Activated naive CD4-positive, alpha-beta T cell treated with anti-CD3 and anti-CD28 coated beads, Interleukin-2, amount 50 U/mL, for 16 hours (primary cell): ENCODE measurements at regions not wholly inside any gene's neighbourhood (a gene's known extent, or its start where the extent isn't known, plus 50 kb on each side); places are given as distances from the start of the nearest gene placed in this dataset.
A peak's percentile ranks its signal among the peaks of the same experiment; 100 is the strongest.

Source experiments
- DNase-seq: peaks from one replicate; pipeline ENCODE4 v3.0.0-alpha.2; 2020

DNA sequence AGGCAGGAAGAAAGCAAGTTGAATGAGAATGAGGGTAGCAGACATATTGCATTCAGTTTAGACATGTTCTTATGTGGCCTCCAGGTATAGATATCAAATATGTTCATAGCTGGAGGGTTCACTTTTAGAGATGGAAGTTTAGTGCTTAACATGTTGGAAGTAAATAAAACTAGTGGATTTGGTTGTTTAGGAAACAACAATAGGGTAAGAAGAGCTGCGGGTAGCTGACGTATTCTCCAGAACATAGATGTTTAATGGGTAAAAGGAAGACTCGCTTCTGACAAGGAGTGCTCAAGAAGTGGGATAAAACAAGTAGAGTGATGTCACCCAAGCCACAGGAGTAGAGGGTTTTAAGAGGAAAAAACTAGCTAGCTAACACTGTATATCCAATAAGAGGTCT is 128.4 kb upstream of the COL21A1 start:
- no peak for DNase-seq

DNA sequence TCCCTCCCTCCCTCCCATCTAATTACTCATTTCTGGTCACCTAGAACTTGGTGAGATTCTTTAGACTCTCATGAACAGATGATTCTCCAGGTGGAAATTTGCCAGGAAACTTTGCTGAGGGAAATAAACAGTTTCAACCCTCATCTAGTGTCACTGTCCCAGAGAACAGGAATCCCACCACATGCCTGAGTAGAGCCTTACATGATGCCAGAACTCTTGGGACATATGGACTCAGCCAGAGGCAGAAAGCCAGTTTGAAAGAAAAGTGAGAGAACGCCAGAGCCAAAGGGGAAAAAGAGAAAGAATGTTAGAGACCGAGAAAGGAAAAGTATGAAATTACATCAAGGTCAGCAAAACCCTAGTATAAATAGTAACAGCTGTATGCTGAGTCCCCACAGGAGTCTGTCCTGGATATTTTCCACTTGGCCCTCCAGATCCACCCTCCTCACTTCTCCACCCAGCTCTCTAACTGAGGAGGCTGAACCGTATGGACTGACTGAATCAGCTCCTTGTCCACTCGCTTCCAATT is 127.5 kb upstream of the COL21A1 start:
- no peak for DNase-seq

- no peak for DNase-seq
These were observed 125.1 kb upstream of the COL21A1 start for GRCh38 chr6:56372406-56372995.

GRCh38 chr6:56370561-56371211 is 123.3 kb upstream of the COL21A1 start:
- DNase-seq, result no peak

DNA sequence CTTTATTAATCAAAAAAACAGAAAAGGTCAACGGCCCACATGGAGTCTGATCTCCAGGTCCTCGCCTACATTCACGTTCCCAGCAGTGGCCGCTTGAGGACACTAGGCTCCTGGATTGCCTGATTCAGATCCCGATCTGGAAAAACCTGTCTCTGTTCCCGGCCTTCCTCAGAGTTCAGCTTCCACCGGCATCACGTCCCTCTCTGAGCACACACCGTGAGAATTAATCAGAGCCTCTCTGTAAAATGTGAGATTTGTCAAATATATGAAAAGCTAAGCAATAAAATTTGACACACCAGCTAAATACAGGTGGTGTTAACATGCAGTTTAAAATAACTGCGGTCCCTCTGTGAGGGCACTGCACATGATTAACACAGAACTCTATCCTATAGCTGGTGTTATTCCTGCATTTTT is 122.8 kb upstream of the COL21A1 start:
- no peak for DNase-seq

DNA sequence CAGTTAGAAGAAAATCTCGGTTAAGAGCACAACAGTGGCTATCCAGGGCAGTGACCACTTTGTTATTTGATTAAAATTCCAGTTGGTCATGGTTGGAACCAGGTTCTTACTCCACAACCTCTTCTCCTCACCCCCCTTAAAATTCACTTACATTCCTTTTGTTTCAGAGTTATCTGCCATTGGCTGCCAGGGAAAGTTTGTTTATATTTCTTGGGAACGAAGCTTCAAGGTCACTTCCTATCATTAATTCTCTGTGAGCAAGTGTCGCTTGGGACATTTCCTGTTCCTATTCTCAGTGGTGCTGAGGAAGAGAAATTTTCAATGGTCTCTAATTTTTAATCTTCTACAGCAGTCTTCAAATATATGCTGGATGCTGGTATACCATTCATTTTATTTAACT is 121.1 kb upstream of the COL21A1 start:
- DNase-seq, result no peak

GRCh38 chr6:56366141-56366852 is 118.9 kb upstream of the COL21A1 start:
- no peak for DNase-seq

DNA sequence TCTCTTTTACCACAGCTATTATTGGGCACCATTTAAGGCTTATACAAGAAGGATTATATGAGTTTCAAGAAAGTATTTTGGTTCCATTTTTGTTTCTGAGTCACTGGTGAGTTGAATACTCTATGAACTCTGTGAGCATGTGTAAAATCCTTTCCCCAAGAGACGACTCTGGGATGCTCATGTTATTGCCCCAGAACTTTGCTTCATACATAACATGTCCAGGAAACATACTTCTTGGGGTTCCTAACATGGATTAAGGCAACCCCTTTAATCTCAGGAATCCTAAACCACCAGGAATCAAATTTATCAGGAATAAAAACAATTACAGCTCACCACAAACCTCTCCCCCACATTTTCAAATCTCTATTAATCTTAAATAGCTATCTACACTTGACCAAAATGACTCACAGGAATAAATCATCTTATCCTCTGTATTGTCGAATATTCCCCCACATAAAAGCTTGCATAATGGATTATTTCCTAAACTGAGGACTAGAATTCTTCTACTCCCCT is 117.5 kb upstream of the COL21A1 start:
- DNase-seq, result no peak

- DNase-seq, result no peak
These were observed 117.0 kb upstream of the COL21A1 start for GRCh38 chr6:56364431-56364826.

- no peak for DNase-seq
These were observed 116.5 kb upstream of the COL21A1 start for GRCh38 chr6:56363796-56364430.

DNA sequence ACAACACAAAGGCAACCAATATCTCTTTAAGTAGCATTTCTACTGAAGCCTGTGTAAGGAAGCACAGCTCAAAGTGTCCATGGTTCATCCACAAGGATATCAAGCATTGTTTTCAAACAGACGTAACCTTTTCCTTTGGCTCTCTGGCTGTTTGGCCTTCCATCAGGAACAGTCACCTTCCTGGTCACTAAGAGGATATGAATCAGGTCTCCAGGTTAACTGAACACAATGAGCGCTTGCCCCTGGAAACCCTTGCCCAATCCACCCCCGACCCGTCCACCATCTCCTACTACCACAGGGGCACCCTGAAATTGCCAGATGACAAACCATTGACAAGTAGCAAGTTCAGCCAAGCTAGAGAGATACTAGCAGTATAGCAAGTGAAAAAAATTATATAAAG is 114.4 kb upstream of the COL21A1 start:
- DNase-seq, result no peak

DNA sequence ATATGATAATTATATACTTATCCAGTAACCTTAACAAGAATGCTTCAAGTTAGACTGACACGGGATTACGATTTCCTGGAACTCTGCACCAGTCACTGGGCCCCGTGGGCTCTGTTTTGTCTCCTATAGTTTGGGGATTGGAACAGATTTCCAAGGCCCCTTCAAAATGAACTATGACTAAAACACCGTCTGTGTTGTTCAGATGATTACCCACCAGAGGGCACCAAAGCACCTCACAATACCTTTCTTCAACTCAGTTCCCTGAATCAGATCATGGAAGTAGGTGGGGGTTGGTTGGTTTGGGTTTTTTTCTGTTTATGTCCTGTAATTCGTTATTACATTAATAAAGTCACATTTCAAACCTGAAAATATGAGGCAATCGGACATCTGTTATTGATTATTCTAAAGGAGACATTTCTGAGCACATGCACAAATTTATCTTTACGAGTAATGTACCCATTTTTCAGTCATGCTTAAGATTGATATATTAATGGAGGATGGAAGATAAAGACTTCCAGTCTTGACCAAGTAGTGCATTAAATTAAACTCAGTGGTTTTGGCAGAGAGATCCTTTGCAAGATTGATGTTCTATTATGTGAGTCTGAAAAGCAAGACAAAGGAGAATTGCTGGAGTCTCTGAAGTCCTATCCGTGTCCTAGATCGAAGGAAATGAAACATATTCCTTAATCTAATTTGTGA is 112.0 kb upstream of the COL21A1 start:
- peak; percentile 48 for DNase-seq

GRCh38 chr6:56357616-56358373 is 110.4 kb upstream of the COL21A1 start:
- DNase-seq, result no peak

DNA sequence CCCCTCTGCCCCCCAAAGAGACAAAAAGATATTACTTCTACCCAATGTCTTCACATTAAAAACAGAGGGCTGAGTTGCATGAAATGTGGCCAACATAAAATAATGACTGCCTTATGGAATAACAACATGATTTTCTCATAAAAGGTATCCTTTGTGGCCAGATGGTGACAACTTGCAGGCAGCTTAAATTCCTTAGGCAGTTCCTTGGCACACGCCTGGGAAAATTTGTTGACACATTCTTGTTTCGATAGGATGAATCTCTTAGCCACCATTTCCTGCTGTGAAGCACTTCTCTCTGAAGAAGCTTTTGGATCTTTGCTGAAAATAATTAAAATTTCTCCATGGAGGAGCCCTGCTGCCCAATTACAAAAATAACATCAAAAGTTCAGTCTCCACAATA is 109.0 kb upstream of the COL21A1 start:
- DNase-seq, result no peak

DNA sequence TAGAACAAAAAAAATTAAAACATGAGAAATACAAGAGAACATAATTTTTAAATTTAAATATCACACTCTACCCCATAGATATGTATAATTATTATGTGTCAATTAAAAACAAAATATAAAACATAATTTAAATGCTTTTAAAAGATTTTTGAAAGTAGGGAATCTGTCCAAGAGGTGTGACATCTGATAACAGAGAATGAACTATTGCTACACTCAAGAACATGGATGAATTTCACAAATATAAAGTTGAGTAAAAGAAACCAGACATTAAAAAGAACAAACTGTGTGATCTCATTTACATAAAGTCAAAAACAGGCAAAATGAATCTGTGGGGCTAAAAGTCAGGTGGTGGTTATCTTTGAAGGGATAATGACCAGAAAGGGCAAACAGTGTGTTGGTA is 106.5 kb upstream of the COL21A1 start:
- no peak for DNase-seq

- DNase-seq, result no peak
These were observed 103.4 kb upstream of the COL21A1 start for GRCh38 chr6:56350628-56351260.

GRCh38 chr6:56349194-56349593 is 101.8 kb upstream of the COL21A1 start:
- no peak for DNase-seq

DNA sequence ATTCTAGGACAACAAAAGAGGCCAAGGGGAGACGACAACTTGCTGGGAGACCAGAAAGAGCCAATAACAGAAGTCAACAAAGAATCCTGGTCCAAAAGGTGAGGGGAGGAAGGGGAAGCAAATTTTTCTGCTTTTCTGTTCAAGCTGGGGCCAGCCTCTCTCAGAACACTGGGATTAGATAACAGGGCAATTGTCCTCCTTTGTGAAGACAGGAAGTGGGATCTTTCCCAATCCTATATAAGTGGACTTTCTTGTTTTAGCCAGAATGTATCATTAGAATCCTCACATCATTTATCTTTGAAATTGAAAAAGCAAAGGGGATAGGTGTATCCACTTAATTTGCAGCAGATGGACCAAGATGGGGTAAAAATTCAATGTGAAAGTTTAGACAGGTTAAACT is 101.2 kb upstream of the COL21A1 start:
- DNase-seq, result no peak

DNA sequence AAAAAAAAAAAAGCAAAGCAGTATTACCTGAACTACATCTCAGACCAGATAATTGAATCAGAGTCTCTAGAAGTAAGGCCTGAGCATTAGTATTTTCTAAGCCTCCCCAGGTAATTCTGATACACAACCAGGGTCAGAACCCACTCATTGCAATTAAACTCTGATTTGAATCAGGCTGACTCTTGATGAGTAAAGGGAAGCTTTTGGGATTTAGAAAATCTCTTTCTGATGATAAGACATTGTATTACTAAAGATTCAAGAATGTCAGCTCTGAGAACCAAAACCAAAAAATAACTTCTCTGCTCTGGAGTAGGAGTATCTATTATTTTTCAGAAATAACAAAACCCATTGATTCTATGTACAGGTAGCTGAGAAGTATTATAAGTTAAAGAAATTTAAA is 100.1 kb upstream of the COL21A1 start:
- DNase-seq, result no peak

DNA sequence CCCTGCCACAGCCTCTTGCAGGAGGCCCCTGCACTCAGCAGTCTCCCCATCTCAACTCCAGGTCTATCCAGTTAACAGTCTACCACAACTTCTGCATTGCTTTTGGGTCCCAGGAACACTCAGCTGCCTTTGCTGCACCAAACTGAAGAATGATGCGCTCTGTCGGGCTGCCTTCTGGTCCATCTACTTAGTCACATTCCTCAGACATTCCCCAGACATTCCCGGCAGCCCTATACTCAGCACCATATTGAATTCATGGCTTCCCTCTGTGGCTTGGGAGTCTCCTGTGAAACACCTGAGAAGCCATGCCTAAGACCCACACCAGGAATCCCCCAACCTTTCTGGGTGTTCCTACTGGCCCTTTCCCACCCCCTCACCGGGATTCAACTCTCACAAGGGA is 99.6 kb upstream of the COL21A1 start:
- DNase-seq, result no peak

DNA sequence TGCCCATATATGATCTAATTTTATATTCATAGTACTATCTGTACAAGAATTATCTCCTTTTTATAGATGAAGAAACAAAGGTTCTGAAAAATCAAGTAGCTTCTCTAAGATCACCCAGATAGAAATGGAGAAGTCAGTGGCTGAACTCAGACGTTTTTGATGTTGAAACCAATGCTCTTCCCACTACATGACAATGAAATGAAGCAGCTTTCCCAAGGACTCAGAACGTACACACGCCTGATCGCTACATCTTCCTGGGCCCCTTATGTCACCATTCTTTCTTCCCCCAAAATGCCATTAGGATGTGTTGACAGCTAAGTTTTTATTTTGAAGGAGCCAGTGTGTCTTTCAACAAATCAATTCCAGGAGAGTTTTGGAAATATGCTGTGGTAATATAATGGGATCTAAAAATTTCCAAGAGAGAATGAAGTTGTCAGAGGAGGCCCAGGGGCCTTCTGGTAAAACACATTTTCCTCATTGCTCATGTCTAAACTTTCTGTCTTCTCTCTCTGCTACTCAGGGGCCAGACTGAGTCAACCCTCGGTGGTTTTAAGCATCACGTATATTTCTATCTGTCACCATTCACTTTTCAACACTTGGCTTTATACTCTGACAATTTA is 98.1 kb upstream of the COL21A1 start:
- no peak for DNase-seq
